Thyroid gland (tissue), 4 donors: ENCODE measurements at regions not wholly inside any gene's neighbourhood (a gene's known extent, or its start where the extent isn't known, plus 50 kb on each side); places are given as distances from the start of the nearest gene placed in this dataset.

Experiments used
- POLR2A ChIP-seq, 2 donors: fragments of 450-650 bp; IDR thresholded peaks; one replicate each; pipeline ENCODE4 v1.6.1; 2017; ENCODE audit warnings: antibody characterized with exemption in 2 of 2, mild to moderate bottlenecking in 2 of 2, moderate library complexity in 1 of 2
- TF ChIP-seq, protein P1 (sequence below), 6 experiments: fragments of 200-600 bp in 3 of 6; fragments of 450-650 bp in 3 of 6; sonication (generic) in 3 of 6; IDR thresholded peaks; one replicate each; pipeline ENCODE4 v1.5.1; 2016 to 2019; ENCODE audit warnings: antibody characterized with exemption in 6 of 6, mild to moderate bottlenecking in 2 of 6, inconsistent platforms in 1 of 6, moderate library complexity in 1 of 6

DNA sequence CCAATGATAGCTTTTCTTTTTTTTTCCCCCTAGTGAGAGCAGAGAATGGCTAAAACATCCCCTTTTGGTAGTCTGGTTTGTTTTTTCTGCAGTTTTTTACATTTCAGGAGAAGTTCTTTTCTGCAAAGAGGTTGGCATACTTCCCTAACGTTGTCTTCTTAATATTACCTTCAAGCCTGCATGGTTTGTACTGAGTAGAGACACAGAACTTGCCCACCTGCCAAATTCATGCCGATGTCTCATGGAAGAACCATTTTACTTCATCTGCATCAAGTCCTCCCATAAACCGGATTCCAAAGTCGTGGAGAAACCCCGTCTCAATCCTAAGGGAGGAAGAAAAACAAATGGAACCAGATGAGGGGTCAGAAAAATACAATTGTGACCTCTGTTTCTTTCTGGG is 89.7 kb downstream of the SHOX start:
- TF ChIP-seq POLR2A (IDR thresholded peaks at IDR 0.05) = no peak
- TF ChIP-seq, protein P1, sequence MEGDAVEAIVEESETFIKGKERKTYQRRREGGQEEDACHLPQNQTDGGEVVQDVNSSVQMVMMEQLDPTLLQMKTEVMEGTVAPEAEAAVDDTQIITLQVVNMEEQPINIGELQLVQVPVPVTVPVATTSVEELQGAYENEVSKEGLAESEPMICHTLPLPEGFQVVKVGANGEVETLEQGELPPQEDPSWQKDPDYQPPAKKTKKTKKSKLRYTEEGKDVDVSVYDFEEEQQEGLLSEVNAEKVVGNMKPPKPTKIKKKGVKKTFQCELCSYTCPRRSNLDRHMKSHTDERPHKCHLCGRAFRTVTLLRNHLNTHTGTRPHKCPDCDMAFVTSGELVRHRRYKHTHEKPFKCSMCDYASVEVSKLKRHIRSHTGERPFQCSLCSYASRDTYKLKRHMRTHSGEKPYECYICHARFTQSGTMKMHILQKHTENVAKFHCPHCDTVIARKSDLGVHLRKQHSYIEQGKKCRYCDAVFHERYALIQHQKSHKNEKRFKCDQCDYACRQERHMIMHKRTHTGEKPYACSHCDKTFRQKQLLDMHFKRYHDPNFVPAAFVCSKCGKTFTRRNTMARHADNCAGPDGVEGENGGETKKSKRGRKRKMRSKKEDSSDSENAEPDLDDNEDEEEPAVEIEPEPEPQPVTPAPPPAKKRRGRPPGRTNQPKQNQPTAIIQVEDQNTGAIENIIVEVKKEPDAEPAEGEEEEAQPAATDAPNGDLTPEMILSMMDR (IDR thresholded peaks at IDR 0.05) = no peak
